HG02981 (cell line): ENCODE measurements at regions not wholly inside any gene's neighbourhood (a gene's known extent, or its start where the extent isn't known, plus 50 kb on each side); places are given as distances from the start of the nearest gene placed in this dataset.
"Not testable (repeated sequence)": the region's sequence is repeated elsewhere in the genome, so short reads cannot be mapped to it uniquely, and the experiment has no call there.

Experiments
- ATAC-seq: cut with Tn5 transposase; IDR thresholded peaks from one replicate; pipeline ENCODE4 v1.9.1; 2021; ENCODE audit warnings: mild to moderate bottlenecking, moderate library complexity; ENCODE audit not compliant: unreplicated experiment

GRCh38 chr4:138408758-138409157 is 166.6 kb upstream of the SLC7A11 start:
- ATAC-seq = no peak

GRCh38 chr4:138407329-138407728 is 165.2 kb upstream of the SLC7A11 start:
- no peak for ATAC-seq

GRCh38 chr4:138406876-138407275 is 164.7 kb upstream of the SLC7A11 start:
- ATAC-seq = no peak

- peak; percentile 82 for ATAC-seq
Observed at GRCh38 chr4:138405934-138406567, 163.9 kb upstream of the SLC7A11 start.

- peak; percentile 75 for ATAC-seq
Observed at GRCh38 chr4:138405466-138405891, 163.3 kb upstream of the SLC7A11 start.

- no peak for ATAC-seq
Observed at GRCh38 chr4:138404801-138405200, 162.7 kb upstream of the SLC7A11 start.

- ATAC-seq = no peak
Observed at GRCh38 chr4:138404251-138404650, 162.1 kb upstream of the SLC7A11 start.

- ATAC-seq = no peak
Observed at GRCh38 chr4:138401334-138401733, 159.2 kb upstream of the SLC7A11 start.

GRCh38 chr4:138400543-138400942 is 158.4 kb upstream of the SLC7A11 start:
- ATAC-seq = no peak

- no peak for ATAC-seq
Observed at GRCh38 chr4:138400066-138400465, 157.9 kb upstream of the SLC7A11 start.

- ATAC-seq = no peak
Observed at GRCh38 chr4:138399081-138399480, 156.9 kb upstream of the SLC7A11 start.

- no peak for ATAC-seq
Observed at GRCh38 chr4:138398322-138398721, 156.2 kb upstream of the SLC7A11 start.

- no peak for ATAC-seq
Observed at GRCh38 chr4:138393886-138394610, 151.9 kb upstream of the SLC7A11 start.

- peak; percentile 45 for ATAC-seq
Observed at GRCh38 chr4:138392751-138393308, 150.7 kb upstream of the SLC7A11 start.

- no peak for ATAC-seq
Observed at GRCh38 chr4:138389976-138390685, 148.0 kb upstream of the SLC7A11 start.

GRCh38 chr4:138374947-138375346 is 132.8 kb upstream of the SLC7A11 start:
- ATAC-seq = no peak

- ATAC-seq = no peak
Observed at GRCh38 chr4:138367942-138368341, 125.8 kb upstream of the SLC7A11 start.

- not testable (repeated sequence) for ATAC-seq
Observed at GRCh38 chr4:138352446-138352845, 110.3 kb upstream of the SLC7A11 start.

GRCh38 chr4:138348055-138348454 is 105.9 kb upstream of the SLC7A11 start:
- ATAC-seq = peak; percentile 70

- no peak for ATAC-seq
Observed at GRCh38 chr4:138347561-138347960, 105.4 kb upstream of the SLC7A11 start.

- no peak for ATAC-seq
Observed at GRCh38 chr4:138344851-138345250, 102.7 kb upstream of the SLC7A11 start.

GRCh38 chr4:138344054-138344453 is 101.9 kb upstream of the SLC7A11 start:
- no peak for ATAC-seq
